ENCODE measurements at regions not wholly inside any gene's neighbourhood (a gene's known extent, or its start where the extent isn't known, plus 50 kb on each side); places are given as distances from the start of the nearest gene placed in this dataset.
"Not testable (repeated sequence)": the region's sequence is repeated elsewhere in the genome, so short reads cannot be mapped to it uniquely, and the experiment has no call there.

GRCh38 chr4:111959222-111959621 is 186.0 kb upstream of the FAM241A start:
- no peak for DNase-seq (ENCODE audit: low spot score)

- DNase-seq (ENCODE audit: low spot score): no peak
Observed at GRCh38 chr4:111960241-111960667, 185.0 kb upstream of the FAM241A start.

GRCh38 chr4:111961026-111961425 is 184.2 kb upstream of the FAM241A start:
- not testable (repeated sequence) for DNase-seq (ENCODE audit: low spot score)

- DNase-seq (ENCODE audit: low spot score): no peak
Observed at GRCh38 chr4:111961809-111962208, 183.4 kb upstream of the FAM241A start.

- no peak for DNase-seq (ENCODE audit: low spot score)
Observed at GRCh38 chr4:111963158-111963700, 182.0 kb upstream of the FAM241A start.

GRCh38 chr4:111977419-111977965 is 167.8 kb upstream of the FAM241A start:
- DNase-seq (ENCODE audit: low spot score): no peak

- DNase-seq (ENCODE audit: low spot score): no peak
Observed at GRCh38 chr4:111979921-111980320, 165.3 kb upstream of the FAM241A start.

- no peak for DNase-seq (ENCODE audit: low spot score)
Observed at GRCh38 chr4:111982089-111982488, 163.2 kb upstream of the FAM241A start.

GRCh38 chr4:111984169-111984819 is 161.0 kb upstream of the FAM241A start:
- DNase-seq (ENCODE audit: low spot score): no peak

GRCh38 chr4:111985426-111985825 is 159.8 kb upstream of the FAM241A start:
- no peak for DNase-seq (ENCODE audit: low spot score)

GRCh38 chr4:111986095-111986494 is 159.2 kb upstream of the FAM241A start:
- no peak for DNase-seq (ENCODE audit: low spot score)

- DNase-seq (ENCODE audit: low spot score): no peak
Observed at GRCh38 chr4:111988514-111988913, 156.7 kb upstream of the FAM241A start.

GRCh38 chr4:111989817-111990216 is 155.4 kb upstream of the FAM241A start:
- DNase-seq (ENCODE audit: low spot score): no peak

GRCh38 chr4:111991163-111991562 is 154.1 kb upstream of the FAM241A start:
- DNase-seq (ENCODE audit: low spot score): no peak

- DNase-seq (ENCODE audit: low spot score): no peak
Observed at GRCh38 chr4:111991797-111992196, 153.5 kb upstream of the FAM241A start.

GRCh38 chr4:111992351-111993168 is 152.7 kb upstream of the FAM241A start:
- DNase-seq (ENCODE audit: low spot score): no peak

- no peak for DNase-seq (ENCODE audit: low spot score)
Observed at GRCh38 chr4:111994392-111994791, 150.9 kb upstream of the FAM241A start.

GRCh38 chr4:111997785-111998184 is 147.5 kb upstream of the FAM241A start:
- no peak for DNase-seq (ENCODE audit: low spot score)

- DNase-seq (ENCODE audit: low spot score): no peak
Observed at GRCh38 chr4:111999801-112000200, 145.5 kb upstream of the FAM241A start.

GRCh38 chr4:112001041-112001440 is 144.2 kb upstream of the FAM241A start:
- no peak for DNase-seq (ENCODE audit: low spot score)

GRCh38 chr4:112002248-112002661 is 143.0 kb upstream of the FAM241A start:
- DNase-seq (ENCODE audit: low spot score): no peak

- no peak for DNase-seq (ENCODE audit: low spot score)
Observed at GRCh38 chr4:112003231-112003907, 141.9 kb upstream of the FAM241A start.

Measured in CD4-positive, alpha-beta T cell treated with Interleukin-2 at 100 ng/mL for 4 hours (primary cell).